SK-N-SH (cell line): ENCODE measurements at regions not wholly inside any gene's neighbourhood (a gene's known extent, or its start where the extent isn't known, plus 50 kb on each side); places are given as distances from the start of the nearest gene placed in this dataset.

ENCODE experiments used
- CTCF ChIA-PET: fragments of 300-600, 350-600 bp; formaldehyde crosslinking; extraction: SDS; loops from one replicate; lab custom pipeline; 2021; lab: Yijun Ruan, JAX
- POLR2A ChIA-PET: fragments of 350-600 bp; sonication (Branson Sonifier 250); formaldehyde crosslinking; extraction: SDS; loops from one replicate; lab custom pipeline; 2020; ENCODE audit warnings: antibody characterized with exemption, inconsistent platforms; lab: Yijun Ruan, JAX
- DNase-seq: peaks from one replicate; pipeline ENCODE4 v3.0.0; 2012
- H2AFZ ChIP-seq: fragments of 200-600 bp; sonication (generic); 2 replicates; pipeline ENCODE4 v1.8.1; 2016; ENCODE audit warnings: antibody characterized with exemption, mild to moderate bottlenecking, low read depth
- H3F3A ChIP-seq: fragments of 200-600 bp; sonication (generic); replicated peaks from 2 replicates; pipeline ENCODE3; 2016; ENCODE audit warnings: antibody characterized with exemption, mild to moderate bottlenecking; ENCODE audit not compliant: insufficient read depth
- H3K27ac ChIP-seq, 2 experiments: fragments of 200-500 bp in 1 of 2; fragments of 200-600 bp in 1 of 2; sonication (Bioruptor generic) in 1 of 2; sonication (generic), shearing (Covaris generic) in 1 of 2; 2 replicates each; pipeline versions ENCODE4 v1.5.1 to v1.6.1; 2014 to 2016; ENCODE audit warnings: low read depth in 2 of 2, inconsistent platforms in 1 of 2, low read length in 1 of 2, mild to moderate bottlenecking in 1 of 2, mixed read lengths in 1 of 2
- H3K27me3 ChIP-seq: fragments of 200-600 bp; sonication (generic), shearing (Covaris generic); 2 replicates; pipeline ENCODE4 v1.6.1; 2016; ENCODE audit warnings: mixed run types; ENCODE audit not compliant: insufficient read depth
- H3K36me3 ChIP-seq, 2 experiments: fragments of 200-500 bp in 1 of 2; fragments of 200-600 bp in 1 of 2; sonication (Bioruptor generic) in 1 of 2; sonication (generic) in 1 of 2; replicated peaks in 1 of 2; 2 replicates each; pipeline versions ENCODE3 to v1.5.1; 2014 to 2016; ENCODE audit warnings: low read length in 1 of 2, mild to moderate bottlenecking in 1 of 2; ENCODE audit not compliant: insufficient read depth in 2 of 2, control insufficient read depth in 1 of 2
- H3K4me1 ChIP-seq, 2 experiments: fragments of 200-500 bp in 1 of 2; fragments of 200-600 bp in 1 of 2; sonication (Bioruptor generic) in 1 of 2; sonication (generic), shearing (Covaris generic) in 1 of 2; 2 replicates each; pipeline versions ENCODE4 v1.5.1 to v1.6.1; 2014 to 2016; ENCODE audit warnings: low read depth in 1 of 2, low read length in 1 of 2, mixed run types in 1 of 2; ENCODE audit not compliant: insufficient read depth in 2 of 2, control insufficient read depth in 1 of 2
- H3K4me2 ChIP-seq: fragments of 200-600 bp; sonication (generic), shearing (Covaris generic); 2 replicates; pipeline ENCODE4 v1.6.1; 2017; ENCODE audit warnings: mixed run types
- H3K4me3 ChIP-seq, 2 experiments: fragments of 200-500 bp in 1 of 2; fragments of 200-600 bp in 1 of 2; sonication (Bioruptor generic) in 1 of 2; sonication (generic), shearing (Covaris generic) in 1 of 2; 2 replicates each; pipeline versions ENCODE4 v1.5.1 to v1.8.1; 2014 to 2016; ENCODE audit warnings: low read depth in 2 of 2, inconsistent platforms in 1 of 2, low read length in 1 of 2, mild to moderate bottlenecking in 1 of 2, mixed read lengths in 1 of 2, moderate library complexity in 1 of 2
- H3K79me2 ChIP-seq: fragments of 200-600 bp; sonication (generic); 2 replicates; pipeline ENCODE4 v1.8.1; 2017; ENCODE audit warnings: mild to moderate bottlenecking; ENCODE audit not compliant: insufficient read depth
- H3K9ac ChIP-seq: fragments of 200-600 bp; sonication (generic); 2 replicates; pipeline ENCODE4 v1.6.1; 2017; ENCODE audit warnings: mixed run types
- H3K9me2 ChIP-seq: fragments of 200-600 bp; sonication (generic); 2 replicates; pipeline ENCODE4 v1.6.1; 2017; ENCODE audit warnings: mixed run types
- H3K9me3 ChIP-seq: fragments of 200-600 bp; sonication (generic); 2 replicates; pipeline ENCODE4 v1.6.1; 2017; ENCODE audit warnings: mixed run types, mild to moderate bottlenecking, moderate library complexity
- H4K20me1 ChIP-seq: fragments of 200-600 bp; sonication (generic); 2 replicates; pipeline ENCODE4 v1.6.1; 2017; ENCODE audit warnings: mild to moderate bottlenecking, mixed run types; ENCODE audit not compliant: insufficient read depth
- CTCF ChIP-seq: fragments of 200-600 bp; sonication (generic); IDR thresholded peaks from 2 replicates; pipeline ENCODE4 v1.6.1; 2017; ENCODE audit warnings: antibody characterized with exemption, mild to moderate bottlenecking, moderate library complexity
- EP300 ChIP-seq, 2 experiments: IDR thresholded peaks; 2 replicates each; pipeline versions ENCODE4 v1.4.0 to v1.6.1; 2012; ENCODE audit warnings: borderline replicate concordance in 1 of 2, low read depth in 1 of 2, low read length in 1 of 2
- FOXJ3 ChIP-seq: sonication (generic); formaldehyde crosslinking; IDR thresholded peaks from 2 replicates; pipeline ENCODE4 v1.5.1; 2020; ENCODE audit warnings: mild to moderate bottlenecking, missing genetic modification reagents
- FOXM1 ChIP-seq: IDR thresholded peaks from 2 replicates; pipeline ENCODE4 v1.4.0; 2012; ENCODE audit warnings: low read depth, mild to moderate bottlenecking
- GABPA ChIP-seq: IDR thresholded peaks from 2 replicates; pipeline ENCODE4 v1.4.0; 2012; ENCODE audit warnings: low read depth, mild to moderate bottlenecking
- GATA2 ChIP-seq: sonication (generic); formaldehyde crosslinking; IDR thresholded peaks from 2 replicates; pipeline ENCODE4 v1.5.0; 2020; ENCODE audit warnings: mild to moderate bottlenecking, missing genetic modification reagents
- IRF3 ChIP-seq: fragments of 150-350 bp; IDR thresholded peaks from 2 replicates; pipeline ENCODE4 v1.6.1; 2016; ENCODE audit warnings: mild to moderate bottlenecking, low read depth, low read length
- MEF2A ChIP-seq: IDR thresholded peaks from 2 replicates; pipeline ENCODE4 v1.4.0; 2012; ENCODE audit warnings: low read depth, borderline replicate concordance
- NFIC ChIP-seq: IDR thresholded peaks from 2 replicates; pipeline ENCODE4 v1.4.0; 2012; ENCODE audit warnings: borderline replicate concordance
- PBX3 ChIP-seq: IDR thresholded peaks from 2 replicates; pipeline ENCODE4; 2012
- POLR2AphosphoS5 ChIP-seq: IDR thresholded peaks from 2 replicates; pipeline ENCODE4 v1.6.1; 2012; ENCODE audit warnings: low read depth, low read length
- RCOR1 ChIP-seq: fragments of 150-350 bp; IDR thresholded peaks from 2 replicates; pipeline ENCODE4 v1.6.1; 2017; ENCODE audit warnings: antibody characterized with exemption, low read length
- SIN3A ChIP-seq: IDR thresholded peaks from 2 replicates; pipeline ENCODE4 v1.6.1; 2012; ENCODE audit warnings: low read depth, mild to moderate bottlenecking, low read length, moderate library complexity, borderline replicate concordance
- TAF1 ChIP-seq: IDR thresholded peaks from 2 replicates; pipeline ENCODE4 v1.6.1; 2012; ENCODE audit warnings: low read depth, mild to moderate bottlenecking, low read length, moderate library complexity, borderline replicate concordance
- USF1 ChIP-seq: IDR thresholded peaks from 2 replicates; pipeline ENCODE4 v1.4.0; 2012; ENCODE audit warnings: low read depth, borderline replicate concordance
- USF2 ChIP-seq: fragments of 150-350 bp; IDR thresholded peaks from 2 replicates; pipeline ENCODE4 v1.6.1; 2017; ENCODE audit warnings: antibody characterized with exemption, low read length, low read depth, borderline replicate concordance
- YY1 ChIP-seq: IDR thresholded peaks from 2 replicates; pipeline ENCODE4 v1.4.0; 2012; ENCODE audit warnings: low read depth, mild to moderate bottlenecking
- ZBTB33 ChIP-seq: IDR thresholded peaks from 2 replicates; pipeline ENCODE4 v1.4.0; 2012; ENCODE audit warnings: low read depth, borderline replicate concordance

GRCh38 chr12:104834607-104835006 is 123.5 kb downstream of the SLC41A2 start:
- no peak for DNase-seq
- Histone ChIP-seq H2AFZ (no peak overlapping the region), H3K4me2 (no peak overlapping the region), H3K79me2 (no peaks in the 10 kb centered on the region)
- CTCF ChIA-PET = interaction anchor here (1.3 to 1.5 kb wide), 2 partner anchors 12 to 44 kb away, joined by 4 to 5 read pairs; no protein-coding TSS in a partner anchor
- POLR2A ChIA-PET = no interaction called here
- TF ChIP-seq PBX3 (no peak), NFIC (no peak), FOXM1 (no peak), EP300 (IDR thresholded peaks at IDR 0.05; ENCODE audit: borderline replicate concordance in 1 of 2, low read depth in 1 of 2, low read length in 1 of 2) (no peak), POLR2AphosphoS5 (no peak), TAF1 (no peak), USF2 (no peak), GATA2 (CRISPR knock-in tag) (no peak), GABPA (no peak), SIN3A (no peak), IRF3 (no peak), MEF2A (no peak), USF1 (no peak), ZBTB33 (no peak), YY1 (no peak), CTCF (no peak), RCOR1 (no peak), FOXJ3 (no peak)
- TF ChIP-seq, all 33 proteins: peak for 0
- Histone ChIP-seq H3F3A (no peaks in the 10 kb centered on the region), H3K9me2 (no peaks in the 10 kb centered on the region), H3K27ac (no peak overlapping the region), H3K9me3 (no peaks in the 10 kb centered on the region), H3K27me3 (no peaks in the 10 kb centered on the region), H4K20me1 (no peaks in the 10 kb centered on the region), H3K9ac (no peak overlapping the region), H3K4me3 (no peak overlapping the region), H3K4me1 (no peaks in the 10 kb centered on the region), H3K36me3 (no peaks in the 10 kb centered on the region)
